Stimulated activated CD4-positive, alpha-beta T cell treated with anti-CD3 and anti-CD28 coated beads, Interleukin-15, amount 100 ng/mL, for 1 hour (primary cell): ENCODE measurements at regions not wholly inside any gene's neighbourhood (a gene's known extent, or its start where the extent isn't known, plus 50 kb on each side); places are given as distances from the start of the nearest gene placed in this dataset.
A peak's percentile ranks its signal among the peaks of the same experiment; 100 is the strongest.

Experiments used
- DNase-seq, 2 donors: peaks; one replicate each; pipeline ENCODE4 v3.0.0-alpha.2; 2020; ENCODE audit warnings: low read depth in 1 of 2, low spot score in 1 of 2

GRCh38 chr6:25036461-25036860, 100.7 kb upstream of the RIPOR2 start:
- no peak for DNase-seq

DNA sequence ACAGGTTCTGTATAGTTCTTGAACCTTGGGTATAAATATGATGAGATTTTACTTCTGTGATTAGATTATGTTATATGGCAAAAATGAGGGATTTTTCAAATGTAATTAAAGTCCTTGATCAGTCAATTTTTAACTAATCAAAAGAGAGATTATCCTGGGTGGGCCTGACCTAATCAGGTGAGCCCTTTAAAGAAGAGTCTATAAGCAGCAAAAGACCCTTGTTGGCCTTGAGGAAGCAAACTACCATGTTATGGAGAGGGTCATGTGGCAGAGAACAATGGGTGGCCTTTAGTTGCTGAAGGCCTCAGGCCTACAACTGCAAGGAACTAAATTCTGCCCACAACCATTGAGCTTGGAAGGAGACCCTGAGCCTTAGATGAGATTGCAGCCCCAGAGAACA, 102.5 kb upstream of the RIPOR2 start:
- DNase-seq, result no peak

DNA sequence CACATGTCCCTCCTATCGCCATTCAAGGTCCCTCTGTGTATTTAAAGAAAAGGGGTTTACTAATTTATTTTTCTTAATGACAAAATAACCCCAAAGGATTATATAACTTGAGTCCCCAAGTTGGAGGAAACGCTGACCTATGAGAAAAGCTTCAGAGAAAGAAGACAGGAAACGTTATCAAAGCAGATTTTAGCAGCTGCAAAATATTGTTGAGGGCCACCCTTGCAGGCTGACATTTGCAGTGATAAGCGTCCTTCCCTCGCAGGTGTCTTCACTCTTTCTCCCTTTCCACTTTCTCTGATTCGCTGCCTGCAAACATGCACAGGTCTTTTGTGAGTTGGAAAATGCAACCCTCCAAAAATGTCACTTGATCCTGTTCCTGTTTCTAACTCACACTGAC, 103.2 kb upstream of the RIPOR2 start:
- no peak for DNase-seq

DNA sequence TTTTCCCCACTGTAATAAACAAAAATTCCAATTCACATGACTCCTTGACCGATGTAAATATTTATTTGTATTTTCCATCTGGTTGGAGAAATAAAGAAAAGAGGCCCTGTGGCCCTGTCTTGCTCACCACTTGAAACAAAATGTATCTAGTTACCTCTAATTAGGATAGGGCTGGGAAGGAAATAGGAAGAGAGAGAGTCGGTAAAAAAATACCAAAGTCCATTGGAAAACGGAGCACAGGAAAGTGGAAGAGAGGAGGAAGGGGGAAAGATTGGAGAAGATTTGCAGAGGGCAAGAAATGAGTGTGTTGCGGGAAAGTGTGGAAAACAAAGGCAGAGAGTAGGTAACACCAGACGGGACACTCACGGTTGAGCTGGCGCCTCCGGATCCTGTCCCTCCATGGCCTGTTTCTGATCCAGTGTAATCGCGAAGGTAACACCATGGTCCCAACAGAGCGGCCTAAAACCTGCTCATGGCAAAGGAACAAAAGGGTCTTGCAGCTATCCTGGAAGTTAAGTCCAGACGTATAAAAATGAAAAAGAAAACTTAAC, 105.8 kb upstream of the RIPOR2 start:
- no peak for DNase-seq

- peak in 1 of 2 donors; percentile 20 for DNase-seq
Observed at GRCh38 chr6:25042036-25042521, 106.3 kb upstream of the RIPOR2 start.

DNA sequence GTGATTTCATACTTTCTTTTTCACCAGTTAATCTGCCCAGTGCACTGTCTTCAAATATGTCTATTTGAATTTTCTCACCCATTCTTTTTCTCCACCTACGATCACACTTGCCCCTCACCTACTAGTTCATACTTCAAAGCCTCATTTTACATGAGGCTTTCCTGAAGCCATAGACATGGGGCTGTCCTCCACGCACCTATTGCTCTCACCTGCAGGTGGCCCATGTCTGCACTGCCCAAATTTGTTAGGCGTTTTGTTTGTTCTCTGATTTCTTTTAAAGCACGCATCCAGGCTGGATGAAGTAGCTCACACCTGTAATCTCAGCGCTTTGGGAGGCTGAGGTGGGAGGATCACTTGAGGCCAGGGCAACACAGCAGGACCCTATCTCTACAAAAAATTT, 106.8 kb upstream of the RIPOR2 start:
- no peak for DNase-seq

- no peak for DNase-seq
Observed at GRCh38 chr6:25042984-25043725, 107.4 kb upstream of the RIPOR2 start.

DNA sequence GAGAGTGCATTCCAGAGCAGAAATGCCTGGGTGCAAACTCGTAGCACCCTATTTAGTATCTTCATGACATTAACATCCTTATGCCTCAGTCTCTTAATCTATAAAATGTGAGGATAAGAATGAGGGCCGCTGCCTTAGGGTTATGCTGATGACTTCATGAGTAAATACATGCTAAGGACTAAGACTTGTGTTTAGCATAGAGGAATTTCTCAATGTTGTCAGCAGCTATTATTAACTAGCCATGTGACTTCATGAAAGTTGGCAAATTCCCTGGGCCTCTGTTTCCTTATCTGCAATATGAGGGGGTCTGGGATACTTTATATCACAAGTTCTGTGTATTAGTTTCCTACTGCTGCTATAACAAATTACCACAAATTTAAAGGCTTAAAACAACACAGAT, 108.1 kb upstream of the RIPOR2 start:
- DNase-seq, result no peak

DNA sequence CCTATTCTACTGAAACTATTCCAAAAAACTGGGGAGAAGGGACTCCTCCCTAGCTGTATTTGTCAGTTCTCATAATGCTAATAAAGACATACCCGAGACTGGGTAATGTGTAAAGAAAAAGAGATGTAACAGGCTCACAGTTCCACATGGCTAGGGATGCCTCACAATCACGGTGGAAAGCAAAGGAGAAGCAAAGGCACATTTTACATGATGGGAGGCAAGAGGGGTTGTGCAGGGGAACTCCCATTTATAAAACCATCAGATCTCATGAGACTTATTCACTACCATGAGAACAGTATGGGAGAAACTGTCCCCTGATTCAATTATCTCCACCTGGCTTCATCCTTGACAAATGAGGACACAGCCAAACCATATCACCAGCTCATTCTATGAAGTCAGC, 111.2 kb upstream of the RIPOR2 start:
- no peak for DNase-seq

DNA sequence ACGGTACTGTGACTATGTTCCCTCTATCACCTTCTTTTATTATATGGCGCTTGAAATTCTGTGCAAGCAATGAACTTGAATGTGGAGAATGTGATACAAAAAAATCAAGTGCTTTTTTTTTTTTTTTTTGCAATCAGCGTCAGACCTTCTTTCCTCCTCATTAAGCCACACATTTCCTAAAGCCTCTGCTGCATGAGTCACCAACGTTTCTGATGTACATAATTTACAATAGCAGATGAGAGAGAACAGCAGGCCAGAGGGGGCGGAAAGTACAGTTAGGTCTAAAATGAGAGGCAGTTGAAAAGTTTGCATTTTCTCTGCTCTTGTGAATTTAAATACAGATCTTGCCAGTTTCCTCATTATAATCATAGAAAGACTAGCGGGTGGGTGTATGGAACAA, 114.6 kb upstream of the RIPOR2 start:
- DNase-seq, result peak in 1 of 2 donors; percentile 17

DNA sequence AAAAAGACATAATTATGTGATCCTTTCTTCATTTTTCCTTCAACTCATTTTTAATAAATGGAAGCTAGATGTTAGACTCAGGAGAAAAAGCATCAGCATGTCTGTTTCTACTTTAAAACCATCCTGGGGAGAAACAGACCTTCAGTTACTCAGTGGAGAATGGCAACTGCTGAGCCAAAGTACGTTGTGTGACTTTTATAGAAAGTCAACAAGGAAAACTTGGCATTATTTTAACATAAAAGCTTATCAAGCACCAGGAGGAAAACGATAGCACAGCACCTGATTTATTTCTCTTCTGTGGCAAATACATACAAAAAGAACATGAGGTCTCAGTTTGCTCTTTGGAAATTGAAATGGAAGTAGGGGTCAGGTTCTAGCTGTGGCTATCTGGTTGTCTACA, 115.3 kb upstream of the RIPOR2 start:
- DNase-seq, result no peak

DNA sequence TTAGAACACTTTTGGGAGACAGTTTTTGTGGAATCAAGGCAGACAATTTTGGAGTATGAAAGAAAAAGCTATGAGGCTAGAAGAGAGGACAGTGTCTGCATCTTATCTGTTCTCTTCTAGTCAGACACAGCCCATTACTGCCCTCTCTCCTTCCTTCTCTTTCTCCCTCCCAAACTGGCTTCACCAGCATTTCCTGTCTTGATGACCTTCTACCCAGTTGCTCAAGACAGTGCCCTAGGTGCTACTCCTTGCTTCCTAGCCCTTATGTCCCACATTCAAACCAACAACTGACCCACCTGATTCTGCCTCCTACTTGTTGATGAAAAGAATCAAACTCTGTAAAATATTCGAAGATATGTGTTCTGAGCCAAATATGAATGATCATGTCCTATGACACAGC, 116.4 kb upstream of the RIPOR2 start:
- no peak for DNase-seq

GRCh38 chr6:25053875-25054371, 118.2 kb upstream of the RIPOR2 start:
- no peak for DNase-seq

GRCh38 chr6:25054469-25054868, 118.7 kb upstream of the RIPOR2 start:
- DNase-seq, result no peak

DNA sequence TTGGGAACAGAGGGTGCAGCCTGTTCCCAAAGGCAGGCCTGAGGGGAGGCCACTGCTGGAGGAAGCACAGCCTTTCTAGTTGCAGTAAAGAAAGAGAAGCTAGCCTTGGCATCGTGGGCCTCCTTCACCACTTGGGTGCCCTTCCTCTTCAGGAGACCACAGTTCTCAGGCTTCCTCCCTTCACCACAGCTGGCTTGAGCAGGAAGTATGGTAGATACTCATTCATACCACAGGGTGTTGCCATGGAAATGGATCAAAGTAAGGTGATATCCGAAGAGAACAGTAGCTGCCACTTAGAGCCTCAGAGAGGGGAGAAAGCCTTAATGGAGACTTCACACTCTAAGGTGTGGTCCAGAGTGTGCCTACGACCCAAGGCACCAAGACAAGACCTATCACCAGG, 120.4 kb upstream of the RIPOR2 start:
- DNase-seq, result no peak

- no peak for DNase-seq
Observed at GRCh38 chr6:25057111-25057905, 121.5 kb upstream of the RIPOR2 start.

DNA sequence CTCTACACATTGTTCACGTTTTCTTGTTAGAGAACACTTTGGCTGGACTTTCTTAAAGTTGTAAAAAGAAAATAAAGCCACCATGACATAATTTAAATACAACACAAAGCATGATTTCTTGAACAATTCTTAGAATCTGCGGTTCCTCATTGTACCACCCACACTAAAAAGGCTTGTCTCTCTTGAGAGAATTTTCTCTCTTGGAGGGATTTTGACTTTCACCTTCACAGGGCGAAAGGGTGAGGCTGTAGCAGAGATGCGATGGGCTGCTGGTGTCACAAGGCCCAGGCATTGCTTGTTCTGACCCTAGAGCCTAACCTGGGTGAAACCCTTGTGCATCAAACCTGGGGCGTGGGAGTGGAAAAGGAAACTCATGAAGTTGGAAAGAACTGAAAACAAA, 122.7 kb upstream of the RIPOR2 start:
- DNase-seq, result no peak

DNA sequence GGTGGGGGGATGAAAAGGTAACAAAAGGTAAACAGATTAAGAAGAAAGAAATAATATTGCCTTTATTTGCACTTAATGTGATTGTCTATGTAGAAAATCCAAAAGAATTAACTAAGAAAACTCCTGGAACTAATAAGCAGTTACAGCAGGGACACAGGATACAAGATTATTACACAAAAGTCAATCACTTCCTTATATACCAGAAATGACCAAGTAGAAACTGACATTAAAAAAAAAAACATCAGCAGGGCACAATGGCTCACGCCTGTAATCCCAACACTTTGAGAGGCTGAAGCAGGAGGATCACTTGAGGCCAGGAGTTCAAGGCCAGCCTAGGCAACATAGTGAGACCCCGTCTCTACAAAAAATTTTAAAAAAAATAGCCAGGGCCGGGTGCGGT, 123.2 kb upstream of the RIPOR2 start:
- DNase-seq, result no peak

GRCh38 chr6:25060522-25060921, 124.8 kb upstream of the RIPOR2 start:
- DNase-seq, result no peak

DNA sequence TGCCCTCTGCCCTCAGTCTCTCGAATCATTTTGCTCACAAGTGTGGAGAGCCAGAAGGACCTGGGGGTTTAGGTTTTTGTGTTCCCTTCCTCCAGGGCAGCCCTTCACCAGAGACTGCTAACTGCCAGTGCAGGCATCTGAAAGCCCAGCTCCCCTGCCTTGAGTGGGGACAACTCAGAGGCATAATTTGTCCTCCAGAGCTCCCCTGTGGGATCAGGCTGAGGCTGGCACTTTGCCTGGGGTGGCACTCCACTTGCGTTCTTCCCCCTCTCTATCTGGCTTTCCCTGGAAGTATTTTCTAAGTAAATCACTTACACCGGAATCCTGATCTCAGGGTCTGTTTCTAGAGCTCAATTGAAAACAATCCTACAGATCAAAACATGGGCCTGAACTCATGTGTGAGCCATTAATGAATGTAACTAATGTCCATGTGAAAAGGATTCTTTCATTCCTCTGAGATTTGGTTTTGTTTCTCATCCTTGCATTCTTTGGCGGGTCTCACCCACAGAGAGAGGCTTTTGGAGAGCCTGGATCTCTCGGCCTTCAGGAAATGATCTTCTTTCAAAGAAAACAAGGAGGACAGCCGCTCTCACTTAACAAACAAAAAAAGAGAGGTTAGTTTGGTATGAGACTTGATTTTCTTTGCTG, 125.7 kb upstream of the RIPOR2 start:
- DNase-seq, result no peak

GRCh38 chr6:25062070-25062811, 126.5 kb upstream of the RIPOR2 start:
- no peak for DNase-seq
